HCT116 (cell line): ENCODE measurements at regions not wholly inside any gene's neighbourhood (a gene's known extent, or its start where the extent isn't known, plus 50 kb on each side); places are given as distances from the start of the nearest gene placed in this dataset.

Experiments
- ATAC-seq: fragments of 200-7000 bp; cut with Tn5 transposase; 2 replicates; pipeline ENCODE4 v1.9.1; 2020; ENCODE audit warnings: mild to moderate bottlenecking, moderate library complexity
- BruUV-seq: library from RNA; stranded (reverse); fragments of 400-500 nt; replicated peaks from 2 replicates; lab custom pipeline; 2021; lab: Mats Ljungman, UMichigan
- CTCF ChIA-PET: fragments of 300-600 bp; sonication (Branson Sonifier 250); formaldehyde crosslinking; loops from one replicate; lab custom pipeline; 2021; ENCODE audit warnings: antibody characterized with exemption; lab: Charles Lee
- POLR2A ChIA-PET: fragments of 300-600, 350-600 bp; sonication (Branson Sonifier 250); formaldehyde crosslinking; loops from one replicate; lab custom pipeline; 2021; ENCODE audit warnings: antibody characterized with exemption; lab: Charles Lee
- RAD21 ChIA-PET, 2 experiments: fragments of 300-600 bp; sonication (Branson Sonifier 250); formaldehyde crosslinking; loops; one replicate each; lab custom pipeline; 2023; ENCODE audit warnings: low total read pairs in 2 of 2; ENCODE audit not compliant: uncharacterized antibody in 2 of 2, unreplicated experiment in 2 of 2, low non-redundant PET in 1 of 2; lab: Charles Lee
- DNase-seq: peaks from one replicate; pipeline ENCODE4 v3.0.0-alpha.2; 2010; ENCODE audit warnings: low read depth, low spot score
- H2AFZ ChIP-seq: fragments of 200-600 bp; shearing (Covaris generic), sonication (generic); 2 replicates; pipeline ENCODE4 v1.6.1; 2017; ENCODE audit warnings: low read depth, mixed run types, mixed read lengths, antibody characterized with exemption, low read length; ENCODE audit not compliant: poor library complexity, severe bottlenecking
- H3K27ac ChIP-seq: 2 replicates; pipeline ENCODE4 v1.5.1; 2012; ENCODE audit warnings: low read depth, low read length
- H3K27me3 ChIP-seq: fragments of 200-600 bp; sonication (generic); 2 replicates; pipeline ENCODE4 v1.6.1; 2016; ENCODE audit warnings: mixed run types, low read length, mixed read lengths; ENCODE audit not compliant: insufficient read depth
- H3K36me3 ChIP-seq, 2 experiments: fragments of 200-500 bp in 1 of 2; fragments of 200-600 bp in 1 of 2; sonication (Bioruptor generic) in 1 of 2; sonication (generic) in 1 of 2; 2 replicates each; pipeline versions ENCODE4 v1.5.1 to v1.6.1; 2014 to 2016; ENCODE audit warnings: low read length in 2 of 2, inconsistent platforms in 1 of 2, mixed read lengths in 1 of 2, mixed run types in 1 of 2; ENCODE audit not compliant: insufficient read depth in 2 of 2, control insufficient read depth in 1 of 2
- H3K4me1 ChIP-seq, 2 experiments: fragments of 200-600 bp in 1 of 2; sonication (generic) in 1 of 2; 2 replicates each; pipeline versions ENCODE4 v1.5.1 to v1.6.1; 2012 to 2017; ENCODE audit warnings: low read length in 2 of 2, inconsistent platforms in 1 of 2, mild to moderate bottlenecking in 1 of 2, mixed read lengths in 1 of 2, mixed run types in 1 of 2, moderate library complexity in 1 of 2; ENCODE audit not compliant: insufficient read depth in 2 of 2, control insufficient read depth in 1 of 2
- H3K4me2 ChIP-seq: fragments of 200-600 bp; sonication (generic); 2 replicates; pipeline ENCODE4 v1.6.1; 2017; ENCODE audit warnings: mixed run types, low read length, mixed read lengths
- H3K4me3 ChIP-seq, 2 experiments: fragments of 200-600 bp in 1 of 2; sonication (generic) in 1 of 2; replicated peaks in 1 of 2; 2 replicates each; pipeline ENCODE4 v1.5.1; 2011 to 2016; ENCODE audit warnings: low read length in 2 of 2, control low read depth in 1 of 2, low read depth in 1 of 2, mild to moderate bottlenecking in 1 of 2, mixed read lengths in 1 of 2, mixed run types in 1 of 2
- H3K79me2 ChIP-seq: fragments of 200-600 bp; sonication (generic); 2 replicates; pipeline ENCODE4 v1.6.1; 2017; ENCODE audit warnings: mild to moderate bottlenecking, mixed run types, low read length, moderate library complexity, mixed read lengths; ENCODE audit not compliant: insufficient read depth
- H3K9ac ChIP-seq: fragments of 200-600 bp; sonication (generic); 2 replicates; pipeline ENCODE4 v1.6.1; 2016; ENCODE audit warnings: low read length, mixed read lengths
- H3K9me2 ChIP-seq: fragments of 200-600 bp; sonication (generic), shearing (Covaris generic); 2 replicates; pipeline ENCODE4 v1.6.1; 2017; ENCODE audit warnings: mixed run types, mild to moderate bottlenecking, moderate library complexity; ENCODE audit not compliant: insufficient read depth
- H3K9me3 ChIP-seq, 2 experiments: fragments of 200-500 bp in 1 of 2; fragments of 200-600 bp in 1 of 2; sonication (Bioruptor generic) in 1 of 2; sonication (generic) in 1 of 2; 2 replicates each; pipeline ENCODE4 v1.6.1; 2014 to 2017; ENCODE audit warnings: low read length in 2 of 2, mixed read lengths in 2 of 2, inconsistent platforms in 1 of 2, low read depth in 1 of 2, mild to moderate bottlenecking in 1 of 2, mixed run types in 1 of 2, moderate library complexity in 1 of 2; ENCODE audit not compliant: control insufficient read depth in 1 of 2, insufficient read depth in 1 of 2
- H4K20me1 ChIP-seq: fragments of 200-600 bp; sonication (generic), shearing (Covaris generic); 2 replicates; pipeline ENCODE4 v1.6.1; 2017; ENCODE audit warnings: mixed run types, mild to moderate bottlenecking, moderate library complexity; ENCODE audit not compliant: insufficient read depth
- ATF3 ChIP-seq: IDR thresholded peaks from 2 replicates; pipeline ENCODE4 v1.6.1; 2012
- CEBPB ChIP-seq: IDR thresholded peaks from 2 replicates; pipeline ENCODE4 v1.6.1; 2012; ENCODE audit warnings: low read depth
- ELF1 ChIP-seq: IDR thresholded peaks from 2 replicates; pipeline ENCODE4 v1.6.1; 2012; ENCODE audit warnings: low read depth, borderline replicate concordance
- RAD21 ChIP-seq: IDR thresholded peaks from 2 replicates; pipeline ENCODE4 v1.6.1; 2012; ENCODE audit warnings: low read depth, mild to moderate bottlenecking
- SIN3A ChIP-seq: IDR thresholded peaks from 2 replicates; pipeline ENCODE4 v1.6.1; 2012; ENCODE audit warnings: low read depth
- SP1 ChIP-seq: IDR thresholded peaks from 2 replicates; pipeline ENCODE4 v1.6.1; 2012; ENCODE audit warnings: low read depth
- YY1 ChIP-seq: IDR thresholded peaks from 2 replicates; pipeline ENCODE4 v1.6.1; 2011; ENCODE audit warnings: low read length, low read depth, moderate library complexity, mild to moderate bottlenecking; ENCODE audit not compliant: insufficient replicate concordance; ENCODE audit errors: extremely low read depth
- ZBTB33 ChIP-seq: IDR thresholded peaks from 2 replicates; pipeline ENCODE4 v1.6.1; 2011; ENCODE audit warnings: mild to moderate bottlenecking, low read length, moderate library complexity; ENCODE audit not compliant: insufficient replicate concordance; ENCODE audit errors: extremely low read depth
- intact Hi-C: fragments of 100-400 bp; cut with micrococcal nuclease; formaldehyde crosslinking; loops from 2 replicates; pipeline ENCODE4 v1.10.0; 2022
- TF ChIP-seq, protein P1 (sequence below): IDR thresholded peaks from 2 replicates; pipeline ENCODE4 v1.6.1; 2012

DNA sequence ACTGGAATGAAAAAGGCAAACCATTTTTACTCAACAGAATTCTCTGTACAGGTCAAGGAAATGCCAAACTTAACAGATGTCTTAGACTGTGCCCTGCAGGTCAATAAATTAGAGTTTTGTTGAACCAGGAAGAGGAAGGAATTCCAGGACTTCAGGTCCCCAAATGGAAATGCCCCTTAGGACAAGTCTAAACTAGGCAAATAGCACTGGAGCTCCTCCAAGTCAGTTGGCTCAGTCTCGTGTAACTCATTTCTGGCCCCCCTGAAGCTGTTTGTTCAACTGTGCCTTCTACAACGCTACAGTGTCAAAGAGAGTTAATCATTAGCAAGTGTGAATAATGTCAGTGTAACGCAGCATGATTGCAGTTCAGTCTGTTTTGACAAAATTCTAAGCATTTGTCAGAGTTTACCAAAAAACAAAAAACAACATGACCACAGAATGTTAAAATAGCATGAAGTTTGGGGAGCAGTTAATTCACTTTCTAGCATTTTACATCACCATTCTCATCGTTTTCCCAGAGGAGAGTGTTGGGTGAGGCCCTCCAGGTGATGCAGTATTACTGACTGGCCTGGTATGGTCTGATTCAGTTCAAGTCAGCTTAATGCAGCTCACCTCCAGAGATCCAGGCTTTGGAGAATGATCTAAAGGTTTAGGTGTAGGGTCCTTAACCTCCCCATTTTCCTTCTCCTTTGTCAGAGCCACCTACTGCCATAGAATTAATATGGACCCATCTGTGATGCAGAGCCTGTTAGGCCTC lies 108.1 kb downstream of the AQP4 start:
- ATAC-seq, result no peak

More for the DNA sequence above, 108.1 kb downstream of the AQP4 start:
- ChIA-PET POLR2A (no interaction called here), CTCF (no interaction called here), RAD21 (no interaction called here)
- H4K20me1 ChIP-seq, result no peaks in the 10 kb centered on the region
- no peaks in the 10 kb centered on the region for H3K4me1 ChIP-seq
- H3K9me3 ChIP-seq, result no peaks in the 10 kb centered on the region
- H3K4me2 ChIP-seq, result no peak overlapping the region
- H2AFZ ChIP-seq, result no peak overlapping the region
- no peak overlapping the region for H3K4me3 ChIP-seq
- DNase-seq, result no peak
- H3K36me3 ChIP-seq, result no peaks in the 10 kb centered on the region
- no TSS peak for BruUV-seq
- peaks cover 17% of the 10 kb centered on the region; the same call in 1 of the 2 replicates for H3K27me3 ChIP-seq
- no peak overlapping the region for H3K27ac ChIP-seq
- intact Hi-C loops, result no loop called here
- H3K9ac ChIP-seq, result no peak overlapping the region
- H3K79me2 ChIP-seq, result no peaks in the 10 kb centered on the region
- TF ChIP-seq SP1 (no peak), ATF3 (no peak), ZBTB33 (no peak), ELF1 (no peak), YY1 (no peak), RAD21 (no peak), SIN3A (no peak), CEBPB (no peak)
- TF ChIP-seq, protein P1, sequence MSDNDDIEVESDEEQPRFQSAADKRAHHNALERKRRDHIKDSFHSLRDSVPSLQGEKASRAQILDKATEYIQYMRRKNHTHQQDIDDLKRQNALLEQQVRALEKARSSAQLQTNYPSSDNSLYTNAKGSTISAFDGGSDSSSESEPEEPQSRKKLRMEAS, result no peak
- no peaks in the 10 kb centered on the region for H3K9me2 ChIP-seq
